ENCODE measurements at regions not wholly inside any gene's neighbourhood (a gene's known extent, or its start where the extent isn't known, plus 50 kb on each side); places are given as distances from the start of the nearest gene placed in this dataset.

- TF ChIP-seq TAF7 (optimal IDR thresholded peaks at IDR 0.05; ENCODE audit: borderline replicate concordance, low read depth, low read length) = no peak
Observed at GRCh38 chr12:126076515-126076914, 1011.3 kb downstream of the AACS start (continued).
